PFSK-1 (cell line): ENCODE measurements at regions not wholly inside any gene's neighbourhood (a gene's known extent, or its start where the extent isn't known, plus 50 kb on each side); places are given as distances from the start of the nearest gene placed in this dataset.

Experiments
- FOXP2 ChIP-seq: optimal IDR thresholded peaks from 2 replicates; pipeline ENCODE3; 2011; ENCODE audit warnings: borderline replicate concordance, control low read depth, inconsistent platforms; ENCODE audit not compliant: insufficient read depth; ENCODE audit errors: extremely low read length, extremely low read depth
- POLR2AphosphoS5 ChIP-seq: IDR thresholded peaks from 2 replicates; pipeline ENCODE4 v1.6.1; 2012; ENCODE audit warnings: low read depth, mild to moderate bottlenecking, control low read depth, low read length, moderate library complexity
- REST ChIP-seq, 2 experiments: IDR thresholded peaks; 2 replicates each; pipeline versions ENCODE4 v1.6.1 to v1.8.0; 2011 to 2012; ENCODE audit warnings: low read depth in 2 of 2, low read length in 2 of 2, control low read depth in 1 of 2, inconsistent platforms in 1 of 2, mild to moderate bottlenecking in 1 of 2, moderate library complexity in 1 of 2; ENCODE audit not compliant: insufficient read depth in 1 of 2
- SIN3A ChIP-seq: IDR thresholded peaks from 2 replicates; pipeline ENCODE4 v1.6.1; 2012; ENCODE audit warnings: mild to moderate bottlenecking, low read length, moderate library complexity, borderline replicate concordance; ENCODE audit not compliant: insufficient read depth
- TAF1 ChIP-seq: IDR thresholded peaks from 2 replicates; pipeline ENCODE4 v1.6.1; 2012; ENCODE audit warnings: low read length, control low read depth, borderline replicate concordance; ENCODE audit not compliant: insufficient read depth

- TF ChIP-seq REST (IDR thresholded peaks at IDR 0.05; ENCODE audit: insufficient read depth in 1 of 2, low read depth in 2 of 2, low read length in 2 of 2) (no peak), POLR2AphosphoS5 (no peak), TAF1 (no peak), SIN3A (no peak), FOXP2 (no peak)
These were observed 123.6 kb downstream of the PLEKHG1 start for GRCh38 chr6:150723345-150723658.
